NCI-H2081 treated with DMSO at 0.1 percent for 48 hours (cell line): ENCODE measurements at regions not wholly inside any gene's neighbourhood (a gene's known extent, or its start where the extent isn't known, plus 50 kb on each side); places are given as distances from the start of the nearest gene placed in this dataset.

Source experiments
- DNase-seq: peaks from one replicate; lab custom pipeline; 2025; lab: John Stamatoyannopoulos, UW

- no peak for DNase-seq
These were observed 423.3 kb downstream of the CENPC start for GRCh38 chr4:67122029-67122428.

- DNase-seq, result no peak
These were observed 424.9 kb downstream of the CENPC start for GRCh38 chr4:67120369-67120768.

GRCh38 chr4:67109276-67109675 lies 436.0 kb downstream of the CENPC start:
- no peak for DNase-seq

GRCh38 chr4:67106861-67107460 lies 438.3 kb downstream of the CENPC start:
- DNase-seq, result peak; percentile 63

- no peak for DNase-seq
These were observed 441.2 kb downstream of the CENPC start for GRCh38 chr4:67104145-67104544.

- no peak for DNase-seq
These were observed 442.1 kb downstream of the CENPC start for GRCh38 chr4:67103001-67103747.

- no peak for DNase-seq
These were observed 443.7 kb downstream of the CENPC start for GRCh38 chr4:67101612-67102011.

- no peak for DNase-seq
These were observed 453.0 kb downstream of the CENPC start for GRCh38 chr4:67092351-67092750.

GRCh38 chr4:67091673-67092072 lies 453.6 kb downstream of the CENPC start:
- no peak for DNase-seq

GRCh38 chr4:67087897-67088296 lies 457.4 kb downstream of the CENPC start:
- no peak for DNase-seq

GRCh38 chr4:67084783-67085182 lies 460.5 kb downstream of the CENPC start:
- no peak for DNase-seq

GRCh38 chr4:67083496-67083895 lies 461.8 kb downstream of the CENPC start:
- no peak for DNase-seq

- DNase-seq, result no peak
These were observed 462.6 kb downstream of the CENPC start for GRCh38 chr4:67082746-67083145.

- DNase-seq, result no peak
These were observed 465.2 kb downstream of the CENPC start for GRCh38 chr4:67080046-67080557.

- no peak for DNase-seq
These were observed 473.7 kb downstream of the CENPC start for GRCh38 chr4:67071641-67072040.

GRCh38 chr4:67055319-67055718 lies 490.0 kb downstream of the CENPC start:
- no peak for DNase-seq

GRCh38 chr4:67054896-67055295 lies 490.4 kb downstream of the CENPC start:
- no peak for DNase-seq

- DNase-seq, result no peak
These were observed 492.3 kb downstream of the CENPC start for GRCh38 chr4:67052814-67053675.

GRCh38 chr4:67051000-67051789 lies 494.1 kb downstream of the CENPC start:
- DNase-seq, result no peak

GRCh38 chr4:67049446-67049845 lies 495.9 kb downstream of the CENPC start:
- DNase-seq, result no peak

- no peak for DNase-seq
These were observed 496.8 kb downstream of the CENPC start for GRCh38 chr4:67048530-67048929.

GRCh38 chr4:67040315-67040714 lies 505.0 kb downstream of the CENPC start:
- DNase-seq, result no peak
